HG03457 (cell line): ENCODE measurements at regions not wholly inside any gene's neighbourhood (a gene's known extent, or its start where the extent isn't known, plus 50 kb on each side); places are given as distances from the start of the nearest gene placed in this dataset.

Source experiments
- ATAC-seq: cut with Tn5 transposase; IDR thresholded peaks from one replicate; pipeline ENCODE4 v1.9.1; 2021; ENCODE audit warnings: moderate number of reproducible peaks; ENCODE audit not compliant: unreplicated experiment

DNA sequence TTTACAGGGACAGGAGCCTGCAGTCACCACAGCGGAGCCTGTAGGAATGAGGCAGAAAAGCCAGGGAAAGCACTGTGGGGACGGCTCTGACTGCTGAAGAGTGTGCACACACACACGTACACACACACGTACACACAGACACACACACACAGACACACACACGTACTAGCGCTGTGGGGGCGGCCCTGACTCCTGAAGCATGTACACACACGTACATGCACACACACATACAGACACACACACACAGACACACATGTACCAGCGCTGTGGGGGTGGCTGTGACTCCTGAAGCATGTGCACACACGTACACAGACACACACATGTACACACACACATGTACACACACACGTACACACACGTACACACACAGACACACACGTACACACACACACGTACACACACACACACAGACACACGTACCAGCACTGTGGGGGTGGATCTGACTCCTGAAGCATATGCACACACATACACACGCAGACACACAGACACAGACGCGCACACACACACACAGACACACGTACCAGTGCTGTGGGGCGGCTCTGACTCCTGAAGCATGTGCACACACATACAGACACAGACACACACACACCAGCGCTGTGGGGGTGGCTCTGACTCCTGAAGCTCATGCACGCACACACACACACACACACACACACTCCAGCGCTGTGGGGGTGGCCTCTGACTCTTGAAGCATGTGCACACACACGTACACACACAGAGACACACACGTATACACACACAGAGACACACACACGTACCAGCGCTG lies 127.3 kb downstream of the DLL1 start:
- no peak for ATAC-seq

- no peak for ATAC-seq
Measured at GRCh38 chr6:170162775-170163404, 128.0 kb downstream of the DLL1 start.

GRCh38 chr6:170162011-170162774 lies 128.7 kb downstream of the DLL1 start:
- no peak for ATAC-seq

DNA sequence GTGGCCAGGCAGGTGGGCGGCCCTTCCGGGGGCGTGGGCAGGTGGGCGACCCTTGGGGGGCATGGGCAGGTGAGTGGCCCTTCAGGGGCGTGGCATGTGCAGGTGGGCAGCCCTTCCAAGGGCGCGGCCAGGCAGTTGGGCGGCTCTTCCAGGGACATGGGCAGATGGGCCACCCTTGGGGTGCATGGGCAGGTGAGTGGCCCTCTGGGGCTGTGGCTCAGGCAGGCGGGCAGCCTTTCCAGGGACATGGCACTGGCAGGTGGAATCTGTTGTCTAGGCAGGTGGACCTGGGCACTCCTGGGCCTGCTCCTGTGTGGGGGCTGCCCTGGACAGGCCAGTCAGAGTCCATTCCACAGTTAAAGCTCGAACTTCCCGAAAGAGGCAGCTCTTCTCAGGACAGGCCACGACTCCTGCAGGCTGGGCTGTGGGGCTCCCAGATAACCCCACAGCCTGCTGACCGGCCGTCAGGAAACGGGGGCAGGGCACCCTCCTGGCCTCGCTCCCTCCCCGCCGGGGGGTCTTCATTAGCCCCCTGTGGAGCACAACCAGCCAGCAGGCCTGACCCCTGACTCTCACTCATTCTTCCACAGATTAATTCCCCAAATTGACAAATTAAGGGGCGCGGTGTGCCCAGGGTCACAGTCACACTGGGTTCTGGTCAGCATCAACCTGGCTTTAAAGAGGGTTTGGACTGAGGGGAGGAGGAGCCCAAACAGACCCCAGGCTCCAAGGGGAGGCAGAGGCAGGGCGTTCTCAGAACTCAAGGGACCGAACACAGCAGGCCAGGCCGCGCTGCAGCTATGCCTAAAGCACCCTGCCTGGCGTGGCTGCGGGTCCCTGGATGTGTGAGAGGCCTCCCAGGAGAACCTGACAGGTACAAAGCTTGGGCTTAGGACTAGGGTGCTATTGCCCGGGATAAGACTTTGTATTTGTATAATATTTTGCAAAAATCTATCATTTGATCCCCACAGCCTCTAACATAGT lies 130.0 kb downstream of the DLL1 start:
- no peak for ATAC-seq

- ATAC-seq: no peak
Measured at GRCh38 chr6:170160031-170160627, 130.7 kb downstream of the DLL1 start.

- ATAC-seq: no peak
Measured at GRCh38 chr6:170159022-170159965, 131.6 kb downstream of the DLL1 start.

GRCh38 chr6:170158296-170159021 lies 132.4 kb downstream of the DLL1 start:
- no peak for ATAC-seq

DNA sequence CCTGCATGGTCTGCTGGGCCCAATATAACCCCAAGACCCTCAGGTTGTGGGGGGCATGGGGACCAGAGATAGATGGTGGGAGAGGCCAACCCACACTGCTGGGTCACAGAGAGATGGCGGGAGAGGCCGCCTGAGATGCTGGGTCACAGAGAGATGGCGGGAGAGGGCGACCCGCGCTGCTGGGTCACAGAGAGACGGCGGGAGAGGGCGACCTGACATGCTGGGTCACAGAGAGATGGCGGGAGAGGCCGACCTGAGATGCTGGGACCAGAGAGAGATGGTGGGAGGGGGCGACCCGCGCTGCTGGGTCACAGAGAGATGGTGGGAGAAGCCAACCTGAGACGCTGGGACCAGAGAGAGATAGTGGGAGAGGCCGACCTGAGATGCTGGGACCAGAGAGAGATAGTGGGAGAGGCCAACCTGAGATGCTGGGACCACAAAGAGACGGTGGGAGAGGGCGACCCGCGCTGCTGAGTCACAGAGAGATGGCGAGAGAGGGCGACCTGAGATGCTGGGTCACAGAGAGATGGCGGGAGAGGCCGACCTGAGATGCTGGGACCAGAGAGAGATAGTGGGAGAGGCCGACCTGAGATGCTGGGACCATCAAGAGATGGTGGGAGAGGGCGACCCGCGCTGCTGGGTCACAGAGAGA lies 133.2 kb downstream of the DLL1 start:
- no peak for ATAC-seq

DNA sequence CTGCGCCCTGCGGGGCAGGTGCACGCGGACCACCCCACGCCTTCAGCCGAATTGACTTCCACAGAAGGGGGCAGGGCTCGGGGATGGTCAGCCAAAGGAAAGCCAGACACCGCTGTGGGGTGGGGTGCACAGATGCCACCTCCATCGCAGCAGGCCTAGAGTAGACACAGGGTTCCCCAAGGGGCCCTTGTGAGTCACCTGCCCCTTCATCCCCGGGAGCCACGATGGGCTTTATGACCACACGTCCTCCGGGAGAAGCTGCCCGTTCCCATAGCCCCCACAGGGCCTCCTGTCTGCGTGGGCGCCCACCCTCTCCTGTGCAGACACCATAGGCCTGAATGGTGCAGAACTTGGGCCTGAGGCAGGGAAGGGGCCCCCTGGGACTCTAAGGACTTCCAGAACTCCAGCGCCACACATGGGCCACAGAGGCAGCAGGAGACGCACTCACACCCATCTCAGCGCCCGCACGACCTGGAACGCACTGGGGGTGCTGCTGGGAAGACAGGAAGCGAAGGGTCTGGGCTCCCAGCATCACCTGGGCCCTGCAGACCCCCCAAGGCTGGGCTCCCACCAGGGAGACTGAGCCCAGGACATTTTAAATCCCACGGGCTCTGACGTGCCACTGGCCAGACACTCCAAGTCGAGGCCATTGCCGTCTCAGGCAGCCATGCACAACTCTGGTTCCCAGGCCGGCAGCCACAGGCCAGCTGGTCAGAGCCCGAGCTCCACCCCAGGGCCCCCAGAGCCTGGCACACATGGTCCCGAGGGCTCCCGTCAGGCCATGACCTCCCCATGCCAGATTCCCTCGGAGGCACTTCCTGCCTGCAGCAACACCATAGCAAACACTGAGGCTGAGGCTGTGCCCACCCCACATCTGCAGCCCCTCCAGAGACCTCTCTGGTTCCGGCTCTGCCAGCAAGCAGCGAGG lies 134.2 kb downstream of the DLL1 start:
- no peak for ATAC-seq

DNA sequence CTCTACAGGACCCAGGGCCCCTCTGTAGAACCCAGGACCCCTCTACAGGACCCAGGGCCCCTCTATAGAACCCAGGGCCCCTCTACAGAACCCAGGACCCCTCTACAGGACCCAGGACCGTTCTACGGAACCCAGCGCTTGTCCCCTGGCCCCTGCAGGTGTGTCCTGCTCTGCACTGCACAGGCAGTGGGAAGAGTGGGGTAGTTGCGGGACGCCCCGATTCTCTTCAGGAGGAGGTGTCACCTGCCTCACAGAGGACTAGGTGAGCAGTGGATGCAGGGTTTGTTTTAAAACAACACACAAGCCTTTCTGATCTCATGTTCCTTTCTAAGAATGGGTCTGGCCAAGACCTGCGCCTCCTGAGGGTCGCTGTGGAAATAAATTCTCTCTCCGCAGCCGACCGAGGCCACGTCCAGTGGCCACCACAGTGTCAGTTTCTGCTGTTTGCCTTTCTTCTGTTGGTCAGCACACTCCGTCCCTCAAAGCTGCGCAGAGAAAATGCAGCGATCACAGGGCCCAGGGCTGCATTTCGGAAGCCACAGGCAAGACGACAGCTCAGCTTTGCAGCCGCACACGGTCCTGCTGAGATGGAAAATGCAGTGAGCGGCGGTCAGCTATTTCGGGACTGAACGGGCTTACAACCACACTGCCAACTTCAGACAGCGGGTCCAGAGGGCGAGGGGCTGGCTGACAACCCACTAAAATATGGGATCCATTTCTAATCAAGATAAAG lies 135.2 kb downstream of the DLL1 start:
- no peak for ATAC-seq

DNA sequence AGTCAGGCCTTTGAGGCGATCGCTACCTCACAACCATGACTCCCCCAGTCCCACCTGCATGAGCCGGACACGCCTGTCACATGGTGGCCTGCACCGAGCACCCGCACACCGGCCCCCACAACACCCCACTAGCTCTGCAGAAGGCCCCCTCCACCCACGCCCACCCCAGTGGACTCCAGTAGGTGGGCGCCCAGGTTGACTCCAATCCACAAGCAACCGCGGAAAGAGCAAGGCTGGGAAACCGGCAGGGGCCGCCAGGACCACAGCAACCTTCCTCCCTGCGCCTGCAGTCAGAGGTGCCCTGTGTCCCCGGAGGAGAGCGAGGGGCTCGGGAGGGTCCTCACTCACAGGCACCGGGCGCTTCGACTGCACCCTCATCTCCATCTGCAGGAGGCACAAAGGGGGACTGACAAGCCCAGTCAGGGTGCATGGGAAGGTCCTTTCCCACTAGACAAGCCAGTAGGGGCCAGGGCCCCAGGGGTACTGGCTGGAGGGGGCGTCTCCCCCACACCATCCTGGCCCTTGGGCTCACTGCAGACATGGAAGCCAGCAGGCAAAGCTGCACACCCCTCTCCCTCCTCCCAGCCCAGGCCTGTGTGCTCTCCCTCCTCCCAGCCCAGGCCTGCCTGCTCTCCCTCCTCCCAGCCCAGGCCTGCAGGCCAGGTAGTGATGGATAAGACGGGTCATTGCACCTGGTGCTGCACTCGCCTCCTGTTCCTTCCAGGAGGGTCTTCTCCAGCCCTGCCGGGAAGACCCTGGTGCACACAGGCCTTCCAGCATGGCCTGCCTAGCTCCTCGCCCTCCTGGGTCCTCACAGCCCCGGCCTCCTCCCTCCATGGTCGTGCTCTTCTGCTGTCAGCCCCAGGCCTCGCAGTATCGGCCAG lies 137.2 kb downstream of the DLL1 start:
- no peak for ATAC-seq

DNA sequence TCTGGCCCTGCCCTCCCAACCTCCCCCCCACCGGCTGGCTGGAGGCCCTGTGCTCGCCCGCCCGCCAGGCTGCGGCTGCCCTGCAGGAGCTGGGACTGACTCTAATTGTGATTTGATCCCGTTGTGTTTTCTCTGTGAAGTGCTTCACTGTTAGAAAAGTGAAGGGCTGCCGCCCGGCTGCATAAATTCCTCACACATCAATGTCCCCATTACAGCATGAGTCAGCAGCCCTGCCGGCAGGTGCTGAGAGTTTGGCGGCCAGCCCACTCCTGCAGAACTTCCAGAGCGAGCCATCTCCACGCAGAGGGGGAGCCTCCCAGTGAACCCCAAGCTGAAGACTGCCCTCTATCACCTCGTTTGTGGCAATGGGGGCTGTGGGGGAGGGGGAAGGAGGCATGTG lies 137.9 kb downstream of the DLL1 start:
- no peak for ATAC-seq

- ATAC-seq: no peak
Measured at GRCh38 chr6:170152124-170152926, 138.6 kb downstream of the DLL1 start.

DNA sequence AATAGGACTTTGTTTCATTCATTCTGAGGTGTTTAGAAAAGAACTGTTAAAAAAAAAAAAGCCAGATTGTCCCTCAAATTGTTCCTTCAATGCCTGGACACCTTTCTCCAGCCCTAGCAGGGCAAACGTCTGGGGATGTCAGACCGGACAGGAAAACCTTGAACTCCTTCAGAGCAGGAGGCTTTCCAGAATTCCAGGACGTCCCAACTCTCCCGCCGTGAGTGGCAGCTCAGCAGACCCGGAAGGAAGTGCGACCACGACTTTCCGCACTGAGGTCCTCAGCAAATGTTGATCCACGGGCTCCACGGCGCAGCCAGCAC lies 139.1 kb downstream of the DLL1 start:
- ATAC-seq: no peak

- no peak for ATAC-seq
Measured at GRCh38 chr6:170151321-170151771, 139.5 kb downstream of the DLL1 start.
